ENCODE measurements at regions not wholly inside any gene's neighbourhood (a gene's known extent, or its start where the extent isn't known, plus 50 kb on each side); places are given as distances from the start of the nearest gene placed in this dataset.

GRCh38 chr18:22048932-22049615 lies 120.3 kb upstream of the GATA6 start:
- ATAC-seq (ENCODE audit: low read depth) = no peak
- Histone ChIP-seq H3K4me3 (ENCODE audit: severe bottlenecking) (no peak overlapping the region), H3K4me1 (ENCODE audit: insufficient read depth, poor library complexity, severe bottlenecking) (no peaks in the 10 kb centered on the region), H3K9me3 (ENCODE audit: severe bottlenecking) (no peaks in the 10 kb centered on the region), H3K27ac (ENCODE audit: poor library complexity, severe bottlenecking) (no peak overlapping the region), H3K27me3 (ENCODE audit: insufficient read depth, poor library complexity, severe bottlenecking) (no peaks in the 10 kb centered on the region), H3K36me3 (ENCODE audit: low read depth) (no peaks in the 10 kb centered on the region)
- TF ChIP-seq, protein P1, sequence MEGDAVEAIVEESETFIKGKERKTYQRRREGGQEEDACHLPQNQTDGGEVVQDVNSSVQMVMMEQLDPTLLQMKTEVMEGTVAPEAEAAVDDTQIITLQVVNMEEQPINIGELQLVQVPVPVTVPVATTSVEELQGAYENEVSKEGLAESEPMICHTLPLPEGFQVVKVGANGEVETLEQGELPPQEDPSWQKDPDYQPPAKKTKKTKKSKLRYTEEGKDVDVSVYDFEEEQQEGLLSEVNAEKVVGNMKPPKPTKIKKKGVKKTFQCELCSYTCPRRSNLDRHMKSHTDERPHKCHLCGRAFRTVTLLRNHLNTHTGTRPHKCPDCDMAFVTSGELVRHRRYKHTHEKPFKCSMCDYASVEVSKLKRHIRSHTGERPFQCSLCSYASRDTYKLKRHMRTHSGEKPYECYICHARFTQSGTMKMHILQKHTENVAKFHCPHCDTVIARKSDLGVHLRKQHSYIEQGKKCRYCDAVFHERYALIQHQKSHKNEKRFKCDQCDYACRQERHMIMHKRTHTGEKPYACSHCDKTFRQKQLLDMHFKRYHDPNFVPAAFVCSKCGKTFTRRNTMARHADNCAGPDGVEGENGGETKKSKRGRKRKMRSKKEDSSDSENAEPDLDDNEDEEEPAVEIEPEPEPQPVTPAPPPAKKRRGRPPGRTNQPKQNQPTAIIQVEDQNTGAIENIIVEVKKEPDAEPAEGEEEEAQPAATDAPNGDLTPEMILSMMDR (IDR thresholded peaks at IDR 0.05; ENCODE audit: poor library complexity, severe bottlenecking) = no peak
- no peak for DNase-seq (ENCODE audit: low spot score)

DNA sequence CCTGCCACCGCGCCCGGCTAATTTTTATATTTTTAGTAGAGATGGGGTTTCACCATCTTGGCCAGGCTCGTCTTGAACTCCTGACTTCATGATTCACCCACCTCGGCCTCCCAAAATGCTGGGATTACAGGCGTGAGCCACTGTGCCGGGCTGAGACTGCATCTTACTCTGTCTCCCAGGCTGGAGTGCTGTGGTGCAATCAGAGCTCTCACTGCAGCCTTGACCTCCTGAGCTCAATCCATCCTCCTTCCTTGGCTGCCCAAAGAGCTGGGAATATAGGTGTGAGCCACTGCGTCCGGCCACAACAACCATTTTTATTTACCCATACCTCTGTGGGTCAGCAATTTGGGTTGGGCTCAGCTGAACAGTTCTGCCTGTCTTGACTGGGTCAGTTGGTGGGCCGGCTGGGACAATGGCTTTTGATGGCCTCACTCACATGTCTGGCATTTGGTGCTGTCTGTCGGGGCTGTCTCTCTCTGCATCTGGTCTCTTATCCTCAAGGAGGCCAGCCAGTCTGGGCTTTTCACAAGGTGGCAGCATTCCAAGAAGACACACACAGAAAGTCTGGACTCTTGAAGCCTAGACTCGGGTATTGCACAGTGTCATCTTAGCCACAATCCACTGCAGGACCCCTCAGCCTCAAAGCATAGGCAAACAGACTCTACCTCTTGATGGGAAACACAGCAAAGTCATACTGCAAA lies 116.8 kb upstream of the GATA6 start:
- no peak for ATAC-seq (ENCODE audit: low read depth)
- H3K36me3 ChIP-seq (ENCODE audit: low read depth) = no peaks in the 10 kb centered on the region
- H3K27ac ChIP-seq (ENCODE audit: poor library complexity, severe bottlenecking) = no peak overlapping the region
- no peak overlapping the region for H3K4me3 ChIP-seq (ENCODE audit: severe bottlenecking)
- H3K27me3 ChIP-seq (ENCODE audit: insufficient read depth, poor library complexity, severe bottlenecking) = no peaks in the 10 kb centered on the region
- TF ChIP-seq, protein P1 (IDR thresholded peaks at IDR 0.05; ENCODE audit: poor library complexity, severe bottlenecking) = no peak
- no peaks in the 10 kb centered on the region for H3K9me3 ChIP-seq (ENCODE audit: severe bottlenecking)
- no peak for DNase-seq (ENCODE audit: low spot score)
- H3K4me1 ChIP-seq (ENCODE audit: insufficient read depth, poor library complexity, severe bottlenecking) = no peaks in the 10 kb centered on the region

GRCh38 chr18:22055466-22056238 lies 113.7 kb upstream of the GATA6 start:
- DNase-seq (ENCODE audit: low spot score) (no peak), ATAC-seq (ENCODE audit: low read depth) (no peak)
- no peaks in the 10 kb centered on the region for H3K9me3 ChIP-seq (ENCODE audit: severe bottlenecking)
- no peak overlapping the region for H3K27ac ChIP-seq (ENCODE audit: poor library complexity, severe bottlenecking)
- no peak overlapping the region for H3K4me3 ChIP-seq (ENCODE audit: severe bottlenecking)
- TF ChIP-seq, protein P1 (IDR thresholded peaks at IDR 0.05; ENCODE audit: poor library complexity, severe bottlenecking) = no peak
- no peaks in the 10 kb centered on the region for H3K27me3 ChIP-seq (ENCODE audit: insufficient read depth, poor library complexity, severe bottlenecking)
- no peaks in the 10 kb centered on the region for H3K4me1 ChIP-seq (ENCODE audit: insufficient read depth, poor library complexity, severe bottlenecking)
- H3K36me3 ChIP-seq (ENCODE audit: low read depth) = no peaks in the 10 kb centered on the region

GRCh38 chr18:22056950-22057349 lies 112.4 kb upstream of the GATA6 start:
- Histone ChIP-seq H3K27me3 (ENCODE audit: insufficient read depth, poor library complexity, severe bottlenecking) (no peaks in the 10 kb centered on the region), H3K4me1 (ENCODE audit: insufficient read depth, poor library complexity, severe bottlenecking) (no peaks in the 10 kb centered on the region), H3K4me3 (ENCODE audit: severe bottlenecking) (no peak overlapping the region), H3K27ac (ENCODE audit: poor library complexity, severe bottlenecking) (no peak overlapping the region), H3K36me3 (ENCODE audit: low read depth) (no peaks in the 10 kb centered on the region), H3K9me3 (ENCODE audit: severe bottlenecking) (no peaks in the 10 kb centered on the region)
- ATAC-seq (ENCODE audit: low read depth) (no peak), DNase-seq (ENCODE audit: low spot score) (no peak)
- TF ChIP-seq, protein P1 (IDR thresholded peaks at IDR 0.05; ENCODE audit: poor library complexity, severe bottlenecking) = no peak
